H1 (cell line): ENCODE measurements at regions not wholly inside any gene's neighbourhood (a gene's known extent, or its start where the extent isn't known, plus 50 kb on each side); places are given as distances from the start of the nearest gene placed in this dataset.

Source experiments
- CTCF ChIA-PET: fragments of 300-600 bp; sonication (Branson Sonifier 250); formaldehyde crosslinking; loops from one replicate; lab custom pipeline; 2021; ENCODE audit not compliant: partially characterized antibody; lab: Charles Lee
- POLR2A ChIA-PET: fragments of 300-600 bp; sonication (Branson Sonifier 250); formaldehyde crosslinking; loops from one replicate; lab custom pipeline; 2021; ENCODE audit warnings: inconsistent platforms; ENCODE audit not compliant: partially characterized antibody; lab: Charles Lee
- DNase-seq, 2 experiments: peaks; one replicate each; pipeline versions ENCODE4 v3.0.0 to v3.0.0-alpha.2; 2010 to 2022; ENCODE audit warnings: low spot score in 2 of 2, low read depth in 1 of 2, mixed read lengths in 1 of 2
- FAIRE-seq: peaks from 2 replicates; lab custom pipeline; 2011; peaks lifted over from hg19 to GRCh38; lab: Jason Lieb, UNC
- H2AFZ ChIP-seq: 2 replicates; pipeline ENCODE4 v1.8.1; 2012; ENCODE audit warnings: low read length, inconsistent platforms
- H2AK5ac ChIP-seq: 2 replicates; pipeline ENCODE4 v1.6.1; 2013; ENCODE audit warnings: low read depth, low read length
- H2BK120ac ChIP-seq: replicated peaks from 2 replicates; pipeline ENCODE3; 2013; ENCODE audit warnings: low read depth, low read length, inconsistent platforms
- H2BK12ac ChIP-seq: 2 replicates; pipeline ENCODE4 v1.6.1; 2013; ENCODE audit warnings: low read depth, low read length
- H2BK15ac ChIP-seq: 2 replicates; pipeline ENCODE4 v1.6.1; 2013; ENCODE audit warnings: low read length
- H2BK20ac ChIP-seq: 2 replicates; pipeline ENCODE4 v1.6.1; 2013; ENCODE audit warnings: low read length
- H2BK5ac ChIP-seq: 2 replicates; pipeline ENCODE4 v1.6.1; 2013; ENCODE audit warnings: low read depth, low read length
- H3K14ac ChIP-seq: 2 replicates; pipeline ENCODE4 v1.6.1; 2013; ENCODE audit warnings: inconsistent platforms; ENCODE audit not compliant: insufficient read length
- H3K18ac ChIP-seq: 2 replicates; pipeline ENCODE4 v1.6.1; 2013; ENCODE audit warnings: low read length; ENCODE audit errors: extremely low read depth
- H3K23ac ChIP-seq: 2 replicates; pipeline ENCODE4 v1.6.1; 2013; ENCODE audit warnings: inconsistent platforms; ENCODE audit not compliant: insufficient read length
- H3K23me2 ChIP-seq: 2 replicates; pipeline ENCODE4 v1.6.1; 2013; ENCODE audit warnings: low read depth, low read length
- H3K27ac ChIP-seq: 2 replicates; pipeline ENCODE4 v1.6.1; 2011; ENCODE audit warnings: low read depth, low read length, inconsistent platforms
- H3K27me3 ChIP-seq, 4 experiments: replicated peaks in 1 of 4; 1 replicate in 1 of 4; 2 replicates in 3 of 4; pipeline versions ENCODE4 v1.6.1 to v1.8.1; 2011 to 2013; ENCODE audit warnings: low read length in 3 of 4, mild to moderate bottlenecking in 3 of 4, inconsistent platforms in 2 of 4, mixed read lengths in 2 of 4, moderate library complexity in 1 of 4; ENCODE audit not compliant: control insufficient read depth in 3 of 4, insufficient read depth in 3 of 4; ENCODE audit errors: extremely low read depth in 1 of 4
- H3K36me3 ChIP-seq, 4 experiments: 2 replicates each; pipeline versions ENCODE4 v1.6.1 to v1.8.1; 2011 to 2013; ENCODE audit warnings: mild to moderate bottlenecking in 4 of 4, low read length in 3 of 4, moderate library complexity in 2 of 4, control low read depth in 1 of 4, inconsistent platforms in 1 of 4; ENCODE audit not compliant: insufficient read depth in 4 of 4, control insufficient read depth in 2 of 4
- H3K4ac ChIP-seq: replicated peaks from 2 replicates; pipeline ENCODE3; 2013; ENCODE audit warnings: low read length, low read depth, mixed read lengths, inconsistent platforms; ENCODE audit not compliant: insufficient read length
- H3K4me1 ChIP-seq, 4 experiments: replicated peaks in 1 of 4; 1 replicate in 1 of 4; 2 replicates in 3 of 4; pipeline versions ENCODE4 v1.6.1 to v1.8.1; 2011 to 2013; ENCODE audit warnings: low read length in 3 of 4, inconsistent platforms in 2 of 4, mixed read lengths in 1 of 4; ENCODE audit not compliant: insufficient read depth in 4 of 4, control insufficient read depth in 3 of 4
- H3K4me2 ChIP-seq, 2 experiments: 2 replicates each; pipeline versions ENCODE4 v1.6.1 to v1.8.1; 2011 to 2013; ENCODE audit warnings: low read depth in 2 of 2, low read length in 2 of 2, control low read depth in 1 of 2, inconsistent platforms in 1 of 2, mild to moderate bottlenecking in 1 of 2; ENCODE audit not compliant: insufficient read depth in 1 of 2
- H3K4me3 ChIP-seq, 4 experiments: fragments of 200-600, 300-600 bp in 1 of 4; sonication (generic), shearing (Covaris generic), sonication (Bioruptor Twin) in 1 of 4; 2 replicates each; pipeline versions ENCODE4 v1.5.1 to v1.8.1; 2011 to 2016; ENCODE audit warnings: low read length in 4 of 4, low read depth in 3 of 4, control low read depth in 2 of 4, inconsistent platforms in 2 of 4, mild to moderate bottlenecking in 2 of 4, mixed read lengths in 1 of 4, moderate library complexity in 1 of 4; ENCODE audit not compliant: insufficient read depth in 2 of 4; ENCODE audit errors: extremely low read depth in 1 of 4
- H3K56ac ChIP-seq: replicated peaks from 2 replicates; pipeline ENCODE3; 2013; ENCODE audit warnings: low read depth, mild to moderate bottlenecking, mixed read lengths, low read length, inconsistent platforms; ENCODE audit not compliant: insufficient read length
- H3K79me1 ChIP-seq: 2 replicates; pipeline ENCODE4 v1.6.1; 2013; ENCODE audit warnings: low read depth, low read length, control low read depth
- H3K79me2 ChIP-seq, 2 experiments: 2 replicates each; pipeline versions ENCODE4 v1.6.1 to v1.8.1; 2012 to 2013; ENCODE audit warnings: low read length in 2 of 2, mild to moderate bottlenecking in 2 of 2, inconsistent platforms in 1 of 2; ENCODE audit not compliant: insufficient read depth in 2 of 2, control insufficient read depth in 1 of 2
- H3K9ac ChIP-seq, 4 experiments: replicated peaks in 1 of 4; 1 replicate in 1 of 4; 2 replicates in 3 of 4; pipeline versions ENCODE4 v1.6.1 to v1.8.1; 2011 to 2013; ENCODE audit warnings: low read depth in 3 of 4, low read length in 3 of 4, control low read depth in 2 of 4, mild to moderate bottlenecking in 2 of 4, moderate library complexity in 2 of 4, inconsistent platforms in 1 of 4; ENCODE audit errors: extremely low read depth in 1 of 4
- H3K9me3 ChIP-seq, 2 experiments: 2 replicates each; pipeline versions ENCODE4 v1.6.1 to v1.8.1; 2012 to 2013; ENCODE audit warnings: mild to moderate bottlenecking in 2 of 2, moderate library complexity in 2 of 2, control low read depth in 1 of 2, inconsistent platforms in 1 of 2, low read depth in 1 of 2, low read length in 1 of 2, mixed read lengths in 1 of 2; ENCODE audit not compliant: insufficient read depth in 2 of 2
- H4K20me1 ChIP-seq, 2 experiments: replicated peaks in 1 of 2; 2 replicates each; pipeline versions ENCODE3 to v1.8.1; 2011 to 2013; ENCODE audit warnings: inconsistent platforms in 2 of 2, low read length in 2 of 2, mild to moderate bottlenecking in 1 of 2; ENCODE audit not compliant: insufficient read depth in 2 of 2, control insufficient read depth in 1 of 2
- H4K5ac ChIP-seq: 2 replicates; pipeline ENCODE4 v1.6.1; 2013; ENCODE audit warnings: low read length, low read depth, mixed read lengths, inconsistent platforms; ENCODE audit not compliant: insufficient read length
- H4K8ac ChIP-seq: 2 replicates; pipeline ENCODE4 v1.8.0; 2013; ENCODE audit warnings: mild to moderate bottlenecking, moderate library complexity, low read length, inconsistent platforms; ENCODE audit not compliant: insufficient read depth; ENCODE audit errors: extremely low read depth
- H4K91ac ChIP-seq: replicated peaks from 2 replicates; pipeline ENCODE3; 2013; ENCODE audit warnings: low read length, mixed read lengths, inconsistent platforms; ENCODE audit not compliant: insufficient read length
- EGR1 ChIP-seq: IDR thresholded peaks from 2 replicates; pipeline ENCODE4 v1.6.1; 2011; ENCODE audit warnings: low read depth, low read length, borderline replicate concordance
- SIX5 ChIP-seq: IDR thresholded peaks from 2 replicates; pipeline ENCODE4 v1.6.1; 2011; ENCODE audit warnings: mild to moderate bottlenecking, low read depth, low read length
- ZNF274 ChIP-seq: IDR thresholded peaks from 2 replicates; pipeline ENCODE4 v1.7.0; 2012; ENCODE audit warnings: low read length, borderline replicate concordance; ENCODE audit errors: extremely low read depth
- WGBS, 2 experiments: shearing (Covaris generic) in 1 of 2; methylation state at CpG; one replicate each; pipeline versions ENCODE4 v1.1.6 to v1.1.7; 2013 to 2015; ENCODE audit warnings: low lambda C conversion rate in 2 of 2, mixed read lengths in 2 of 2, inconsistent platforms in 1 of 2, low coverage in 1 of 2, missing lambda C conversion rate in 1 of 2; ENCODE audit not compliant: insufficient replicate concordance in 2 of 2, insufficient coverage in 1 of 2, insufficient read length in 1 of 2; ENCODE audit errors: extremely low coverage in 1 of 2, missing lambda C conversion rate in 1 of 2; 5-methylcytosine and 5-hydroxymethylcytosine counted together

- Histone ChIP-seq H2AK5ac (no peak overlapping the region), H2BK120ac (no peak overlapping the region), H3K36me3 (no peaks in the 10 kb centered on the region), H4K5ac (no peak overlapping the region), H2BK5ac (no peak overlapping the region), H3K56ac (no peak overlapping the region), H3K18ac (no peak overlapping the region), H2AFZ (no peak overlapping the region), H3K23ac (no peak overlapping the region), H3K27ac (no peak overlapping the region), H4K8ac (no peak overlapping the region), H2BK12ac (no peak overlapping the region), H4K91ac (no peak overlapping the region), H3K14ac (no peak overlapping the region), H3K4ac (no peak overlapping the region), H3K4me3 (no peak overlapping the region), H3K27me3 (no peaks in the 10 kb centered on the region), H3K9me3 (no peaks in the 10 kb centered on the region; a peak in 1 of 4 replicates), H3K79me1 (no peaks in the 10 kb centered on the region)
- ChIA-PET POLR2A (no interaction called here), CTCF (interaction anchor here (1.3 kb wide), 1 partner anchor 188 kb away, joined by 3 read pairs; no protein-coding TSS in a partner anchor)
- FAIRE-seq (no peak), DNase-seq (no peak)
- TF ChIP-seq EGR1 (no peak), ZNF274 (no peak), SIX5 (no peak)
- TF ChIP-seq, all 59 proteins: peak for 0
- H3K79me2 ChIP-seq = no peaks in the 10 kb centered on the region
- no peaks in the 10 kb centered on the region for H3K23me2 ChIP-seq
- no peak overlapping the region for H3K9ac ChIP-seq
- no peaks in the 10 kb centered on the region for H4K20me1 ChIP-seq
- no peak overlapping the region for H3K4me2 ChIP-seq
- H2BK15ac ChIP-seq = no peak overlapping the region
- no peak overlapping the region for H2BK20ac ChIP-seq
- WGBS, 2 experiments = 95% methylated on average over 1 of the region's 1 CpG; no CpG with 5 or more reads in 1 of the 2 experiments
- H3K4me1 ChIP-seq = no peaks in the 10 kb centered on the region
Observed at GRCh38 chr17:68782789-68783188, 172.4 kb downstream of the ABCA8 start.
